Right lobe of liver (tissue), 6 donors: ENCODE measurements at regions not wholly inside any gene's neighbourhood (a gene's known extent, or its start where the extent isn't known, plus 50 kb on each side); places are given as distances from the start of the nearest gene placed in this dataset.
A peak's percentile ranks its signal among the peaks of the same experiment; 100 is the strongest.
"Not testable (repeated sequence)": the region's sequence is repeated elsewhere in the genome, so short reads cannot be mapped to it uniquely, and the experiment has no call there.

Experiments
- ATAC-seq, 4 donors: fragments of 200-7000 bp; cut with Tn5 transposase; one replicate each; pipeline ENCODE4 v1.9.1; 2020; ENCODE audit warnings: mild to moderate bottlenecking in 4 of 4, moderate library complexity in 4 of 4
- DNase-seq, 3 donors: peaks; one replicate each; pipeline ENCODE4 v3.0.0-alpha.2; 2020
- H3K27ac ChIP-seq, 3 donors: fragments of 200-600 bp; one replicate each; pipeline ENCODE4 v1.8.0; 2022
- H3K27me3 ChIP-seq, 2 donors: fragments of 200-600 bp; one replicate each; pipeline ENCODE4 v1.8.0; 2022
- H3K36me3 ChIP-seq, 4 donors: fragments of 200-600 bp; sonication (generic) in 1 of 4; one replicate each; pipeline versions ENCODE4 v1.5.1 to v1.8.0; 2017 to 2022; ENCODE audit warnings: control low read depth in 1 of 4
- H3K4me1 ChIP-seq, 4 donors: fragments of 200-600 bp; sonication (generic) in 1 of 4; one replicate each; pipeline versions ENCODE4 v1.5.1 to v1.8.0; 2017 to 2022; ENCODE audit warnings: control low read depth in 1 of 4
- H3K4me3 ChIP-seq, 3 donors: fragments of 200-600 bp; one replicate each; pipeline ENCODE4 v1.8.0; 2022
- H3K9me3 ChIP-seq, 4 donors: fragments of 200-600 bp; sonication (generic) in 1 of 4; one replicate each; pipeline versions ENCODE4 v1.5.1 to v1.8.0; 2017 to 2022; ENCODE audit warnings: control low read depth in 1 of 4
- POLR2A ChIP-seq: fragments of 450-650 bp; IDR thresholded peaks from one replicate; pipeline ENCODE4 v1.6.1; 2017; ENCODE audit warnings: antibody characterized with exemption, mild to moderate bottlenecking
- WGBS: methylation state at CpG from one replicate; pipeline ENCODE4 v1.1.6; 2018; ENCODE audit warnings: low coverage, low lambda C conversion rate; ENCODE audit not compliant: insufficient coverage; ENCODE audit errors: missing lambda C conversion rate; 5-methylcytosine and 5-hydroxymethylcytosine counted together
- intact Hi-C, 2 donors: fragments of 100-400 bp; cut with DNase I; formaldehyde crosslinking; loops; one replicate each; pipeline versions ENCODE4 v1.11.2 to v1.14.1; 2022
- TF ChIP-seq, protein P1 (sequence below), 4 donors: fragments of 200-600 bp in 3 of 4; fragments of 450-650 bp in 1 of 4; IDR thresholded peaks; one replicate each; pipeline versions ENCODE4 v1.5.1 to v1.8.0; 2016 to 2022; ENCODE audit warnings: antibody characterized with exemption in 4 of 4, mild to moderate bottlenecking in 2 of 4
- donor health status: DM: no; HTN: yes; CAD: no.
- donor health status: DM: no; HTN: no; CAD: no.
- donor health status: DM: no; HTN: no; CAD: no.
- donor health status: DM: no; HTN: yes; CAD: no.
- donor health status: DM: no; HTN: yes; CAD: no.

DNA sequence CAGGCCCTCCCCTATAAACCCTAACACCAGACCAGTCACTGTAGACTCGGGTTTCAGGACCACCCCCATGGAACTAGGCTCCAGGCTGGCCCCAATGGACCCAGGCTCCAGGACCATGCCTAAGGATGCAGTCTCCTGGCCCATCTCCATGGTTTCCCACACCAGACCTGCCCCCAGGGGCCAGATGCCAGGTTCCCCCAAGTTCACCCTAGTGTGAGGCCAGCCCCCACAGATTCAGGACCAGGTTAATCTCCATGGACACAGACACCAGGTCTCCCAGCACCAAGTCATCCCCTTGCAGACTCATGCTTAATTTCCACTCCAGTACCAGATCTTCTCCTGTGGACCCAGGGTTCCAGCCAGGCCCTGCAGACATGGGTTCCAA, 103.8 kb upstream of the LANCL2 start:
- Histone ChIP-seq H3K27me3 (no peaks in the 10 kb centered on the region), H3K4me3 (no peak overlapping the region), H3K9me3 (no peaks in the 10 kb centered on the region), H3K27ac (no peak overlapping the region), H3K36me3 (no peaks in the 10 kb centered on the region), H3K4me1 (no peaks in the 10 kb centered on the region)
- DNase-seq (peak in 1 of 3 donors; percentile 19), ATAC-seq (peak in 1 of 4 donors; percentile 22)
- no peak for TF ChIP-seq POLR2A
- TF ChIP-seq, protein P1, sequence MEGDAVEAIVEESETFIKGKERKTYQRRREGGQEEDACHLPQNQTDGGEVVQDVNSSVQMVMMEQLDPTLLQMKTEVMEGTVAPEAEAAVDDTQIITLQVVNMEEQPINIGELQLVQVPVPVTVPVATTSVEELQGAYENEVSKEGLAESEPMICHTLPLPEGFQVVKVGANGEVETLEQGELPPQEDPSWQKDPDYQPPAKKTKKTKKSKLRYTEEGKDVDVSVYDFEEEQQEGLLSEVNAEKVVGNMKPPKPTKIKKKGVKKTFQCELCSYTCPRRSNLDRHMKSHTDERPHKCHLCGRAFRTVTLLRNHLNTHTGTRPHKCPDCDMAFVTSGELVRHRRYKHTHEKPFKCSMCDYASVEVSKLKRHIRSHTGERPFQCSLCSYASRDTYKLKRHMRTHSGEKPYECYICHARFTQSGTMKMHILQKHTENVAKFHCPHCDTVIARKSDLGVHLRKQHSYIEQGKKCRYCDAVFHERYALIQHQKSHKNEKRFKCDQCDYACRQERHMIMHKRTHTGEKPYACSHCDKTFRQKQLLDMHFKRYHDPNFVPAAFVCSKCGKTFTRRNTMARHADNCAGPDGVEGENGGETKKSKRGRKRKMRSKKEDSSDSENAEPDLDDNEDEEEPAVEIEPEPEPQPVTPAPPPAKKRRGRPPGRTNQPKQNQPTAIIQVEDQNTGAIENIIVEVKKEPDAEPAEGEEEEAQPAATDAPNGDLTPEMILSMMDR (IDR thresholded peaks at IDR 0.05): no peak
- intact Hi-C loops: no loop called here
- no CpG with 5 or more reads among the region's 1 CpG for WGBS

DNA sequence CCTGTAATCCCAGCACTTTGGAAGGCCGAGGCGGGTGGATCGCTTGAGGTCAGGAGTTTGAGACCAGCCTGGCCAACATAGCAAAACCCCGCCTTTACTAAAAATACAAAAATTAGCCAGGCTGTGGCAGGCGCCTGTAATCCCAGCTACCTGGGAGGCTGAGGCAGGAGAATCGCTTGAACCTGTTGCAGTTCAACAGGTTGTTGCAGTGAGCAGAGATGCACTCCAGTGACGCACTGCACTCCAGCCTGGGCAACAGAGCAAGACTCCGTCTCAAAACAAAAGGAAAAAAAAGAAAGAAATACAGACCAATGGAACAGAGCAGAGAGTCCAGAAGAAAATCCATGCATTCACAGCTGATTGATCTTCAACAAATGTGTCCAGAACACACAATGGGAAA, 99.8 kb upstream of the LANCL2 start:
- ATAC-seq, H3K4me1 ChIP-seq, H3K4me3 ChIP-seq, H3K9me3 ChIP-seq, intact Hi-C loops, H3K27ac ChIP-seq, H3K27me3 ChIP-seq, H3K36me3 ChIP-seq: not testable (repeated sequence)
- WGBS: 87% methylated on average over 8 of the region's 8 CpGs
- DNase-seq: peak in 1 of 3 donors; percentile 7

DNA sequence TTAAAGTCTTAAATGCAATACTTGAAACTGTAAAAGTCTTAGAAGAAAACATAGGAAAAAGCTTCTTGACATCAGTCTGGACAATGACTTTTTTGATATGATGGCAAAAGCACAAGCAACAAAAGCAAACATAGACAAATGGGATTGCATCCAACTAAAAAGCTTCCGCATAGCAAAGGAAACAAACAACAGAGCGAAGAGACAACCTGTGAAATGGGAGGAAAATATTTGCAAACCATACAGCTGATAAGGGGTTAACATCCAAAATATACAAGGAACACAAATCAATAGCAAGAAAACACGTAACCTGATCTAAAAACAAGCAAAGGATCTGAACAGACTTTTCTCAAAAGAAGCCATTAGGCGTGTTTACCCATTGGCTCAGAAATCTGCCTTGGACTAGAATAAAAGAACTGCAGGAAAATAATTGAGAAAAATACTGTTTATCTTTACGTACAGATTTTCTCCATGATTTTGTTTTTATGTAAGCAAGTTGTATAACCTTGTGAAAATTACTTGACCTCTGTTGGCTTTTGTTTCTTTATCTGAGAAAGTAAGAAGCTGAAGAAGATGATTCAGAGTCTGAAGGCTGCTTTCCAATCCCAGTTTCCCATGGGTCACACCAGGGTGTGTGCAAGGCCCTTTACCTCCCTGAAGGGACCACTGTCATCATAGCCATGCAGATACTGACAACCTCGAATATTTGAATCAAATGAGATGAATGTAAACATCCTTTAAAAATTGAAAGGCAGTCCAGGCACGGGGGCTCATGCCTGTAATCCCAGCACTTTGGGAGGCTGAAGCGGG, 99.1 kb upstream of the LANCL2 start:
- no peak overlapping the region for H3K4me3 ChIP-seq
- no peak overlapping the region for H3K27ac ChIP-seq
- H3K27me3 ChIP-seq: no peaks in the 10 kb centered on the region
- intact Hi-C loops: no loop called here
- H3K36me3 ChIP-seq: no peaks in the 10 kb centered on the region
- DNase-seq (no peak), ATAC-seq (peak in 1 of 4 donors; percentile 62)
- WGBS: 45% methylated on average over 7 of the region's 8 CpGs
- H3K4me1 ChIP-seq: no peaks in the 10 kb centered on the region
- no peaks in the 10 kb centered on the region for H3K9me3 ChIP-seq
- no peak for TF ChIP-seq POLR2A
- TF ChIP-seq, protein P1 (IDR thresholded peaks at IDR 0.05): no peak

DNA sequence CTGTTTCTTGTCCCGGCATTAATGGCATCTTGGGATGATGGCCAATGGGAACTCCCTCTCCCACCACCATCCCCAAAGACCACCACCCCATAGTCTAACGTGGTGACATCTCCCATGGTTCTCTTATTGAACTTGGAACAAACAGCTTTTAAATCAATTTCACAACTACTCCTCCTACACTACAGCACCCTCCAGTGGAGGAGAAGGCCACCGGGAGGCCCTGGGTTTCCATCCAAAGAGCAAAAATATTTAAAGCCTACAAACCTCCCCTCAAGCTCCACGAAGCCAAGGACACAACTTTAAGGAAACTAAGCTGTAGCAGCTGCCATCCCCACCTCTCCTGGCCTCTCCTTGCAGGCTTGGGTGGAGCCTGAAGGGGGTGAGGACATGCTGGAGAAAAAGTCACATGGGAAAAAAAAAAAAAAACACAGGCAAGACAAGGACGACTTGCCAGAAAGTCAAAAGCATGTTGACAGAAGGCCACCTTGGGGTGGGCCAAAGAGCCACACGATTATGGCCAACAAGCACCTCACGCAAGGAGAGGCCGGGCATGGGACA, 94.0 kb upstream of the LANCL2 start:
- intact Hi-C loops: loop anchor here in 1 of 2 donors (10.0 kb wide), 1 partner anchor 144 kb away; no protein-coding TSS in a partner anchor
- DNase-seq: no peak

More for the DNA sequence above, 94.0 kb upstream of the LANCL2 start:
- H3K27me3 ChIP-seq: no peaks in the 10 kb centered on the region
- ATAC-seq: peak in 2 of 4 donors; percentile 36 to 48
- H3K27ac ChIP-seq: no peak overlapping the region
- H3K4me3 ChIP-seq: no peak overlapping the region
- WGBS: 56% methylated on average over 8 of the region's 8 CpGs
- no peaks in the 10 kb centered on the region for H3K9me3 ChIP-seq
- H3K36me3 ChIP-seq: no peaks in the 10 kb centered on the region
- TF ChIP-seq, protein P1 (IDR thresholded peaks at IDR 0.05): peak; percentile 13 to 35 (median 29)
- TF ChIP-seq POLR2A: no peak
- H3K4me1 ChIP-seq: no peaks in the 10 kb centered on the region
